GM19452 (cell line): ENCODE measurements at regions not wholly inside any gene's neighbourhood (a gene's known extent, or its start where the extent isn't known, plus 50 kb on each side); places are given as distances from the start of the nearest gene placed in this dataset.
"Not testable (repeated sequence)": the region's sequence is repeated elsewhere in the genome, so short reads cannot be mapped to it uniquely, and the experiment has no call there.

Source experiments
- ATAC-seq: cut with Tn5 transposase; IDR thresholded peaks from one replicate; pipeline ENCODE4 v1.9.1; 2021; ENCODE audit not compliant: unreplicated experiment

- no peak for ATAC-seq
Observed at GRCh38 chr5:62791059-62791458, 212.4 kb downstream of the LRRC70 start.

GRCh38 chr5:62790348-62790747, 211.7 kb downstream of the LRRC70 start:
- no peak for ATAC-seq

GRCh38 chr5:62786099-62786498, 207.5 kb downstream of the LRRC70 start:
- ATAC-seq: no peak

- ATAC-seq: no peak
Observed at GRCh38 chr5:62785588-62785987, 207.0 kb downstream of the LRRC70 start.

GRCh38 chr5:62783374-62784057, 204.9 kb downstream of the LRRC70 start:
- ATAC-seq: peak; percentile 58

- ATAC-seq: no peak
Observed at GRCh38 chr5:62780888-62781287, 202.3 kb downstream of the LRRC70 start.

GRCh38 chr5:62780230-62780629, 201.6 kb downstream of the LRRC70 start:
- ATAC-seq: no peak

- no peak for ATAC-seq
Observed at GRCh38 chr5:62779010-62779422, 200.4 kb downstream of the LRRC70 start.

- no peak for ATAC-seq
Observed at GRCh38 chr5:62778316-62779009, 199.8 kb downstream of the LRRC70 start.

GRCh38 chr5:62777081-62777480, 198.5 kb downstream of the LRRC70 start:
- not testable (repeated sequence) for ATAC-seq

GRCh38 chr5:62776592-62776991, 198.0 kb downstream of the LRRC70 start:
- ATAC-seq: not testable (repeated sequence)

- ATAC-seq: no peak
Observed at GRCh38 chr5:62773460-62773859, 194.8 kb downstream of the LRRC70 start.

- ATAC-seq: no peak
Observed at GRCh38 chr5:62771341-62771740, 192.7 kb downstream of the LRRC70 start.

GRCh38 chr5:62767650-62768049, 189.0 kb downstream of the LRRC70 start:
- ATAC-seq: no peak

- no peak for ATAC-seq
Observed at GRCh38 chr5:62767077-62767476, 188.5 kb downstream of the LRRC70 start.

GRCh38 chr5:62762503-62762902, 183.9 kb downstream of the LRRC70 start:
- peak; percentile 51 for ATAC-seq

- not testable (repeated sequence) for ATAC-seq
Observed at GRCh38 chr5:62757686-62758085, 179.1 kb downstream of the LRRC70 start.

GRCh38 chr5:62752998-62753367, 174.4 kb downstream of the LRRC70 start:
- ATAC-seq: not testable (repeated sequence)

- ATAC-seq: not testable (repeated sequence)
Observed at GRCh38 chr5:62752056-62752997, 173.7 kb downstream of the LRRC70 start.

- no peak for ATAC-seq
Observed at GRCh38 chr5:62742207-62742606, 163.6 kb downstream of the LRRC70 start.

- no peak for ATAC-seq
Observed at GRCh38 chr5:62741761-62742160, 163.1 kb downstream of the LRRC70 start.
